ENCODE measurements at regions not wholly inside any gene's neighbourhood (a gene's known extent, or its start where the extent isn't known, plus 50 kb on each side); places are given as distances from the start of the nearest gene placed in this dataset.

- no peak for TF ChIP-seq RAD21 (IDR thresholded peaks at IDR 0.05; ENCODE audit: low read depth)
Observed at GRCh38 chr3:22594990-22595389, 608.1 kb upstream of the UBE2E2 start (continued).

DNA sequence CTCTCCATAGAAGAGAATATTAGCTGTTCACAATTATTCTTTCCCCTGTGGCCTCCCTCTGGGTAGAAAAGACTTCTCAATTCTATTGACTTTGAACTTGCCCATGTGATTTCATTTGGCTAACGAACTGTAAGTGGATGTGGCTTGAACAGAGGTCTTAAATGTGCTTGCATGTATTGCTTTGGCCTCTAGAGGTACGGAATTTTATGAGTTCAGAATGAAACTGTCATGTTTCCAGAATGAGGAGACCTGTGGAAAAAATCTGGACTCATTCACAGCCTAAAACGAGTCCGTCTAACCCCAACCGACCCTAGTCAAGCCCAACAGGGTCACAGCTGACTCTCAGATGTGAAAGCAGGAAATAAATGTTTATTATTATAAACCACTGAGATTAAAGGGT is 596.7 kb upstream of the UBE2E2 start:
- DNase-seq (ENCODE audit: low read depth, low spot score) (no peak), ATAC-seq (no peak)
- TF ChIP-seq EZH2phosphoT487 (IDR thresholded peaks at IDR 0.05; ENCODE audit: borderline replicate concordance) (no peak), MAX (IDR thresholded peaks at IDR 0.05) (no peak), CBX3 (IDR thresholded peaks at IDR 0.05; ENCODE audit: low read depth) (no peak), POLR2AphosphoS5 (IDR thresholded peaks at IDR 0.05; ENCODE audit: low read depth, low read length) (no peak), EGR1 (IDR thresholded peaks at IDR 0.05; ENCODE audit: low read depth) (no peak), YY1 (IDR thresholded peaks at IDR 0.05; ENCODE audit: extremely low read depth, insufficient replicate concordance, low read depth, low read length) (no peak)
- no peak overlapping the region for H3K4me2 ChIP-seq (ENCODE audit: low read length)
- ChIA-PET CTCF (no interaction called here), POLR2A (no interaction called here), RAD21 (ENCODE audit: low non-redundant PET in 1 of 2, low total read pairs in 2 of 2, uncharacterized antibody in 2 of 2, unreplicated experiment in 2 of 2) (no interaction called here)
- no peak overlapping the region for H3K4me3 ChIP-seq (replicated peaks in 1 of 2; ENCODE audit: low read depth in 1 of 2, low read length in 2 of 2)
- no peak overlapping the region for H3K27ac ChIP-seq (ENCODE audit: low read depth, low read length)
- H3K4me1 ChIP-seq (ENCODE audit: control insufficient read depth in 1 of 2, insufficient read depth in 2 of 2, low read length in 2 of 2): no peaks in the 10 kb centered on the region
- no peaks in the 10 kb centered on the region for H4K20me1 ChIP-seq (ENCODE audit: insufficient read depth)
- intact Hi-C loops (cut with micrococcal nuclease): no loop called here
- no peak overlapping the region for H2AFZ ChIP-seq (ENCODE audit: low read depth, low read length, poor library complexity, severe bottlenecking)
- H3K36me3 ChIP-seq (ENCODE audit: control insufficient read depth in 1 of 2, insufficient read depth in 2 of 2, low read length in 2 of 2): no peaks in the 10 kb centered on the region
- H3K9me2 ChIP-seq (ENCODE audit: insufficient read depth): no peaks in the 10 kb centered on the region
- H3K9me3 ChIP-seq (ENCODE audit: control insufficient read depth in 1 of 2, insufficient read depth in 1 of 2, low read depth in 1 of 2, low read length in 2 of 2): peaks cover 0 to 3% of the 10 kb centered on the region in 2 experiments; a peak in 1 of 4 replicates
- no peaks in the 10 kb centered on the region for H3K79me2 ChIP-seq (ENCODE audit: insufficient read depth, low read length)
- no TSS peak for BruUV-seq (replicated peaks)
- no peak overlapping the region for H3K9ac ChIP-seq (ENCODE audit: low read length)
- no peaks in the 10 kb centered on the region for H3K27me3 ChIP-seq (ENCODE audit: insufficient read depth, low read length)

GRCh38 chr3:22606938-22607337 is 596.2 kb upstream of the UBE2E2 start:
- Histone ChIP-seq H3K9me3 (ENCODE audit: control insufficient read depth in 1 of 2, insufficient read depth in 1 of 2, low read depth in 1 of 2, low read length in 2 of 2) (peaks cover 0 to 3% of the 10 kb centered on the region in 2 experiments; a peak in 1 of 4 replicates), H3K27me3 (ENCODE audit: insufficient read depth, low read length) (no peaks in the 10 kb centered on the region), H3K36me3 (ENCODE audit: control insufficient read depth in 1 of 2, insufficient read depth in 2 of 2, low read length in 2 of 2) (no peaks in the 10 kb centered on the region), H3K9ac (ENCODE audit: low read length) (no peak overlapping the region), H3K9me2 (ENCODE audit: insufficient read depth) (no peaks in the 10 kb centered on the region), H3K4me3 (replicated peaks in 1 of 2; ENCODE audit: low read depth in 1 of 2, low read length in 2 of 2) (no peak overlapping the region), H3K4me2 (ENCODE audit: low read length) (no peak overlapping the region), H3K4me1 (ENCODE audit: control insufficient read depth in 1 of 2, insufficient read depth in 2 of 2, low read length in 2 of 2) (no peaks in the 10 kb centered on the region), H2AFZ (ENCODE audit: low read depth, low read length, poor library complexity, severe bottlenecking) (no peak overlapping the region), H3K27ac (ENCODE audit: low read depth, low read length) (no peak overlapping the region), H4K20me1 (ENCODE audit: insufficient read depth) (no peaks in the 10 kb centered on the region), H3K79me2 (ENCODE audit: insufficient read depth, low read length) (no peaks in the 10 kb centered on the region)
- ATAC-seq (no peak), DNase-seq (ENCODE audit: low read depth, low spot score) (no peak)
- POLR2A ChIA-PET: no interaction called here
- no TSS peak for BruUV-seq (replicated peaks)
- intact Hi-C loops (cut with micrococcal nuclease): no loop called here
- RAD21 ChIA-PET (ENCODE audit: low non-redundant PET in 1 of 2, low total read pairs in 2 of 2, uncharacterized antibody in 2 of 2, unreplicated experiment in 2 of 2): no interaction called here
- CTCF ChIA-PET: no interaction called here
- no peak for TF ChIP-seq JUND (IDR thresholded peaks at IDR 0.05)
- TF ChIP-seq ZFX (IDR thresholded peaks at IDR 0.05): no peak
- TF ChIP-seq EZH2 (IDR thresholded peaks at IDR 0.05): no peak
- TF ChIP-seq TCF7L2 (IDR thresholded peaks at IDR 0.05; ENCODE audit: borderline replicate concordance, extremely low read depth, insufficient read depth, insufficient read length): no peak
- no peak for TF ChIP-seq SRF (IDR thresholded peaks at IDR 0.05; ENCODE audit: low read depth)
- TF ChIP-seq, protein P1, sequence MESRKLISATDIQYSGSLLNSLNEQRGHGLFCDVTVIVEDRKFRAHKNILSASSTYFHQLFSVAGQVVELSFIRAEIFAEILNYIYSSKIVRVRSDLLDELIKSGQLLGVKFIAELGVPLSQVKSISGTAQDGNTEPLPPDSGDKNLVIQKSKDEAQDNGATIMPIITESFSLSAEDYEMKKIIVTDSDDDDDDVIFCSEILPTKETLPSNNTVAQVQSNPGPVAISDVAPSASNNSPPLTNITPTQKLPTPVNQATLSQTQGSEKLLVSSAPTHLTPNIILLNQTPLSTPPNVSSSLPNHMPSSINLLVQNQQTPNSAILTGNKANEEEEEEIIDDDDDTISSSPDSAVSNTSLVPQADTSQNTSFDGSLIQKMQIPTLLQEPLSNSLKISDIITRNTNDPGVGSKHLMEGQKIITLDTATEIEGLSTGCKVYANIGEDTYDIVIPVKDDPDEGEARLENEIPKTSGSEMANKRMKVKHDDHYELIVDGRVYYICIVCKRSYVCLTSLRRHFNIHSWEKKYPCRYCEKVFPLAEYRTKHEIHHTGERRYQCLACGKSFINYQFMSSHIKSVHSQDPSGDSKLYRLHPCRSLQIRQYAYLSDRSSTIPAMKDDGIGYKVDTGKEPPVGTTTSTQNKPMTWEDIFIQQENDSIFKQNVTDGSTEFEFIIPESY (IDR thresholded peaks at IDR 0.05; ENCODE audit: extremely low read depth, insufficient replicate concordance, low read length): no peak
- TF ChIP-seq ZNF274 (IDR thresholded peaks at IDR 0.05; ENCODE audit: low read depth, low read length): no peak
- TF ChIP-seq ELF1 (IDR thresholded peaks at IDR 0.05; ENCODE audit: borderline replicate concordance, low read depth): no peak
- no peak for TF ChIP-seq RAD21 (IDR thresholded peaks at IDR 0.05; ENCODE audit: low read depth)
- TF ChIP-seq POLR2A (IDR thresholded peaks at IDR 0.05; ENCODE audit: borderline replicate concordance, extremely low read depth, insufficient read depth, insufficient read length): no peak
- no peak for TF ChIP-seq FOSL1 (IDR thresholded peaks at IDR 0.05; ENCODE audit: low read depth)
- no peak for TF ChIP-seq CEBPB (IDR thresholded peaks at IDR 0.05; ENCODE audit: low read depth)
- TF ChIP-seq MAX (IDR thresholded peaks at IDR 0.05): no peak
